GM23338 (cell line): ENCODE measurements at regions not wholly inside any gene's neighbourhood (a gene's known extent, or its start where the extent isn't known, plus 50 kb on each side); places are given as distances from the start of the nearest gene placed in this dataset.

Experiments
- ATAC-seq: fragments of 200-7000 bp; cut with Tn5 transposase; 3 replicates; pipeline ENCODE4 v1.9.1; 2020
- DNase-seq: peaks from one replicate; pipeline ENCODE4 v3.0.0-alpha.2; 2015; ENCODE audit warnings: low spot score
- H2AFZ ChIP-seq: fragments of 200-600 bp; sonication (generic); 2 replicates; pipeline ENCODE4 v1.8.0; 2016; ENCODE audit warnings: antibody characterized with exemption, mild to moderate bottlenecking, moderate library complexity
- H3F3A ChIP-seq: fragments of 200-600 bp; sonication (generic); replicated peaks from 2 replicates; pipeline ENCODE4 v1.8.0; 2017; ENCODE audit warnings: antibody characterized with exemption, mixed run types, low read depth
- H3K27ac ChIP-seq: fragments of 200-600 bp; sonication (generic); 2 replicates; pipeline ENCODE4 v1.6.1; 2016; ENCODE audit warnings: low read depth
- H3K27me3 ChIP-seq: fragments of 200-600 bp; sonication (generic); 2 replicates; pipeline ENCODE4 v1.8.0; 2016; ENCODE audit warnings: mild to moderate bottlenecking, mixed run types, moderate library complexity; ENCODE audit not compliant: insufficient read depth
- H3K36me3 ChIP-seq: fragments of 200-600 bp; sonication (generic); 2 replicates; pipeline ENCODE4 v1.8.0; 2016; ENCODE audit warnings: mild to moderate bottlenecking; ENCODE audit not compliant: insufficient read depth
- H3K4me1 ChIP-seq: fragments of 200-600 bp; sonication (generic); 2 replicates; pipeline ENCODE4 v1.8.0; 2016; ENCODE audit warnings: mild to moderate bottlenecking, moderate library complexity; ENCODE audit not compliant: insufficient read depth
- H3K4me2 ChIP-seq: fragments of 200-600 bp; sonication (generic); 2 replicates; pipeline ENCODE4 v1.7.1; 2017; ENCODE audit warnings: mixed run types
- H3K4me3 ChIP-seq: fragments of 200-600 bp; sonication (generic); 2 replicates; pipeline ENCODE4 v1.6.1; 2016; ENCODE audit warnings: mixed run types
- H3K79me2 ChIP-seq: fragments of 200-600 bp; sonication (generic); replicated peaks from 2 replicates; pipeline ENCODE4 v1.8.0; 2017; ENCODE audit warnings: mild to moderate bottlenecking; ENCODE audit not compliant: insufficient read depth
- H3K9me2 ChIP-seq: fragments of 200-600 bp; sonication (generic); 2 replicates; pipeline ENCODE4 v1.8.0; 2017; ENCODE audit not compliant: insufficient read depth
- H4K20me1 ChIP-seq: fragments of 200-600 bp; sonication (generic); replicated peaks from 2 replicates; pipeline ENCODE4 v1.8.0; 2017; ENCODE audit warnings: mild to moderate bottlenecking; ENCODE audit not compliant: insufficient read depth
- H3K27ac Mint-ChIP-seq: 2 replicates; pipeline ENCODE4 v1.8.0; 2020; ENCODE audit warnings: inconsistent platforms, mild to moderate bottlenecking, moderate library complexity, mixed read lengths
- H3K27me3 Mint-ChIP-seq: 3 replicates; pipeline ENCODE4 v1.8.0; 2022; ENCODE audit warnings: low read depth, mild to moderate bottlenecking, moderate library complexity, mixed read lengths, inconsistent platforms; ENCODE audit not compliant: insufficient read depth, poor library complexity
- H3K36me3 Mint-ChIP-seq: 3 replicates; pipeline ENCODE4 v1.8.0; 2021; ENCODE audit warnings: low read depth, mild to moderate bottlenecking, inconsistent platforms, moderate library complexity, mixed read lengths
- H3K4me1 Mint-ChIP-seq: 3 replicates; pipeline ENCODE4 v1.8.0; 2020; ENCODE audit warnings: mild to moderate bottlenecking, inconsistent platforms, mixed read lengths
- H3K4me3 Mint-ChIP-seq: 3 replicates; pipeline ENCODE4 v1.8.0; 2021; ENCODE audit warnings: moderate library complexity, mild to moderate bottlenecking, inconsistent platforms, mixed read lengths
- H3K9me3 Mint-ChIP-seq: 3 replicates; pipeline ENCODE4 v1.8.0; 2020; ENCODE audit warnings: moderate library complexity, mild to moderate bottlenecking, inconsistent platforms, mixed read lengths
- CREB1 ChIP-seq: fragments of 250-450 bp; sonication (Bioruptor Pico); IDR thresholded peaks from 2 replicates; pipeline ENCODE4 v1.5.0; 2020; ENCODE audit warnings: low read depth, mild to moderate bottlenecking, moderate library complexity
- EZH2 ChIP-seq: fragments of 200-600 bp; sonication (generic); IDR thresholded peaks from one replicate; pipeline ENCODE4 v1.8.0; 2017; ENCODE audit warnings: antibody characterized with exemption, mild to moderate bottlenecking, low read depth; ENCODE audit not compliant: unreplicated experiment
- POLR2AphosphoS5 ChIP-seq: IDR thresholded peaks from 2 replicates; pipeline ENCODE4 v1.6.1; 2016; ENCODE audit warnings: antibody characterized with exemption, low read depth
- STAT1 ChIP-seq: IDR thresholded peaks from one replicate; pipeline ENCODE4 v1.6.1; 2016; ENCODE audit warnings: antibody characterized with exemption; ENCODE audit not compliant: unreplicated experiment
- ZNF114 ChIP-seq: fragments of 250-450 bp; sonication (Bioruptor Pico); IDR thresholded peaks from 2 replicates; pipeline ENCODE4 v1.5.0; 2020; ENCODE audit warnings: mild to moderate bottlenecking, moderate library complexity
- ZNF462 ChIP-seq: fragments of 250-450 bp; sonication (Bioruptor Pico); IDR thresholded peaks from 2 replicates; pipeline ENCODE4 v1.5.0; 2020; ENCODE audit warnings: mild to moderate bottlenecking, moderate library complexity
- TF ChIP-seq, protein P1 (sequence below): IDR thresholded peaks from one replicate; pipeline ENCODE4 v1.6.1; 2018; ENCODE audit warnings: antibody characterized with exemption; ENCODE audit not compliant: unreplicated experiment

DNA sequence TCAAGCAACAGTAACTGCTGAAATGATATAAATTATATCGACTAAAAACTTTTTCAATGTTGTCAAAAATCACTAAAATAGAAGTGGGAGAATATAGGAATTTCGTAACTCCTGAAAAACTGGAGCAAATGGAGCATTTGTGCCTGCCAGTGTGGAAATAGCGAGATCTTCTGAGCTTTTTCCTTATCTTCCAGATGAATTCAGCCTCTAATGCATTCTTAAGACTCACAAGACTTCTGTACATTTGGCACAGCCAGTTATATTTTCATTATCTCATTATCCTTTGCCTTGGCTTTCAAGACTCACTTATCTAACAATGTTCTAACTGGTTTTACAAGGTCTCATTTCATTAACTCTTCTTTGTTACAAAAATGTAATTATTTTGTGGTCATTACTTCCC is 252.4 kb downstream of the GXYLT1 start (continued):
- TF ChIP-seq ZNF462 (CRISPR knock-in tag) (no peak), POLR2AphosphoS5 (no peak), EZH2 (no peak)

DNA sequence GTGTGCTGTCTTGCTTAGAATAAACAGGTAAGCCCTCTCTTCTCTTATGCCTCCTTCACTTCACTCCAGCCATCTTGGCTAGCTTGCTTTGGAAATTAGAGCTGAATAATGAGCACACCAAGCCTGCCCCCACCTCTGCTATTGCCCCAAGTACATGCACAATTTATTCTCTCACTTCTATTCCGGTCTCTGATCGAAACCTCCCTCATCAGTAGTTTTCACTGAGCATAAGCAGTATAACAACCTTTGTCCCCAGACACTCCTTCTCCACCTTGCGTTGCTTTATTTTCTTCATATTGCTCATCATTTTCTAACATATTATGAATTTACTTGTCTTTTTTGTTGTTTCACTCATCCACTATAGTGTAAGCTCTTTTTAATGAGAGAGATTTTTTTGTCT is 253.4 kb downstream of the GXYLT1 start:
- Mint-ChIP-seq H3K4me1 (no peaks in the 10 kb centered on the region), H3K9me3 (no peaks in the 10 kb centered on the region), H3K4me3 (no peak overlapping the region), H3K36me3 (no peaks in the 10 kb centered on the region), H3K27ac (no peak overlapping the region), H3K27me3 (peaks cover 2% of the 10 kb centered on the region)
- Histone ChIP-seq H2AFZ (no peak overlapping the region), H3K27me3 (no peaks in the 10 kb centered on the region), H3K27ac (no peak overlapping the region), H4K20me1 (no peaks in the 10 kb centered on the region; the same call in 1 of the 2 replicates), H3K4me2 (no peak overlapping the region), H3K4me3 (no peak overlapping the region), H3F3A (no peaks in the 10 kb centered on the region), H3K79me2 (no peaks in the 10 kb centered on the region), H3K36me3 (no peaks in the 10 kb centered on the region), H3K9me2 (no peaks in the 10 kb centered on the region), H3K4me1 (no peaks in the 10 kb centered on the region)
- DNase-seq (no peak), ATAC-seq (no peak)
- TF ChIP-seq STAT1, result no peak
- TF ChIP-seq, protein P1, sequence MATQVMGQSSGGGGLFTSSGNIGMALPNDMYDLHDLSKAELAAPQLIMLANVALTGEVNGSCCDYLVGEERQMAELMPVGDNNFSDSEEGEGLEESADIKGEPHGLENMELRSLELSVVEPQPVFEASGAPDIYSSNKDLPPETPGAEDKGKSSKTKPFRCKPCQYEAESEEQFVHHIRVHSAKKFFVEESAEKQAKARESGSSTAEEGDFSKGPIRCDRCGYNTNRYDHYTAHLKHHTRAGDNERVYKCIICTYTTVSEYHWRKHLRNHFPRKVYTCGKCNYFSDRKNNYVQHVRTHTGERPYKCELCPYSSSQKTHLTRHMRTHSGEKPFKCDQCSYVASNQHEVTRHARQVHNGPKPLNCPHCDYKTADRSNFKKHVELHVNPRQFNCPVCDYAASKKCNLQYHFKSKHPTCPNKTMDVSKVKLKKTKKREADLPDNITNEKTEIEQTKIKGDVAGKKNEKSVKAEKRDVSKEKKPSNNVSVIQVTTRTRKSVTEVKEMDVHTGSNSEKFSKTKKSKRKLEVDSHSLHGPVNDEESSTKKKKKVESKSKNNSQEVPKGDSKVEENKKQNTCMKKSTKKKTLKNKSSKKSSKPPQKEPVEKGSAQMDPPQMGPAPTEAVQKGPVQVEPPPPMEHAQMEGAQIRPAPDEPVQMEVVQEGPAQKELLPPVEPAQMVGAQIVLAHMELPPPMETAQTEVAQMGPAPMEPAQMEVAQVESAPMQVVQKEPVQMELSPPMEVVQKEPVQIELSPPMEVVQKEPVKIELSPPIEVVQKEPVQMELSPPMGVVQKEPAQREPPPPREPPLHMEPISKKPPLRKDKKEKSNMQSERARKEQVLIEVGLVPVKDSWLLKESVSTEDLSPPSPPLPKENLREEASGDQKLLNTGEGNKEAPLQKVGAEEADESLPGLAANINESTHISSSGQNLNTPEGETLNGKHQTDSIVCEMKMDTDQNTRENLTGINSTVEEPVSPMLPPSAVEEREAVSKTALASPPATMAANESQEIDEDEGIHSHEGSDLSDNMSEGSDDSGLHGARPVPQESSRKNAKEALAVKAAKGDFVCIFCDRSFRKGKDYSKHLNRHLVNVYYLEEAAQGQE, result no peak
- no peak for TF ChIP-seq ZNF114 (CRISPR knock-in tag)
- no peak for TF ChIP-seq POLR2AphosphoS5
- no peak for TF ChIP-seq CREB1 (CRISPR knock-in tag)
- TF ChIP-seq ZNF462 (CRISPR knock-in tag), result no peak
